ENCODE measurements at regions not wholly inside any gene's neighbourhood (a gene's known extent, or its start where the extent isn't known, plus 50 kb on each side); places are given as distances from the start of the nearest gene placed in this dataset.

- Histone ChIP-seq H3K4me3 (no peak overlapping the region), H3K27ac (no peak overlapping the region)
- TF ChIP-seq CTCF (IDR thresholded peaks at IDR 0.05) = no peak
- no peak for DNase-seq (ENCODE audit: low spot score)
Observed at GRCh38 chr2:48104418-48104817, 198.1 kb upstream of the FBXO11 start.

DNA sequence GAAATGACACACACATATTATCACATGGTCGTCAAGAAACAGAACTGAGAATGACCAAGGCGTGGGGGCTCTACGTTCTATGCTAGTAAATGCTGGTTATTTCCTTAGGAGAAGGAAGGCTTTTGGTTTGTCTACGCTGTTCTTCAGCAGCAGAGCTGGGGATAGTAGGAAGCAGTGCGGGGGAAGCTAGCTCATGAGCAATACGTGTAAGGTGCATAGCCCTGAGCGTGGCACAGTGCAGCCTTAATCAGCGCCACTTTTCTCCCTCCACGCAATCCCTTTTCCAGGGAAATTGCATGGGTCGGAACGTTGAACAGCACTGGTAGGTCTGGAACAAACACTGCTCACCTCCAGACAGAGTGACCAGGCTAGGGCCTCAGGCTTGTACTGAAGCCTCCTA, 199.6 kb upstream of the FBXO11 start:
- no peak for DNase-seq (ENCODE audit: low spot score)
- no peak for TF ChIP-seq CTCF (IDR thresholded peaks at IDR 0.05)
- Histone ChIP-seq H3K27ac (peak overlapping the region in 1 of 2 donors; percentile 65), H3K4me3 (peak overlapping the region; percentile 56)

DNA sequence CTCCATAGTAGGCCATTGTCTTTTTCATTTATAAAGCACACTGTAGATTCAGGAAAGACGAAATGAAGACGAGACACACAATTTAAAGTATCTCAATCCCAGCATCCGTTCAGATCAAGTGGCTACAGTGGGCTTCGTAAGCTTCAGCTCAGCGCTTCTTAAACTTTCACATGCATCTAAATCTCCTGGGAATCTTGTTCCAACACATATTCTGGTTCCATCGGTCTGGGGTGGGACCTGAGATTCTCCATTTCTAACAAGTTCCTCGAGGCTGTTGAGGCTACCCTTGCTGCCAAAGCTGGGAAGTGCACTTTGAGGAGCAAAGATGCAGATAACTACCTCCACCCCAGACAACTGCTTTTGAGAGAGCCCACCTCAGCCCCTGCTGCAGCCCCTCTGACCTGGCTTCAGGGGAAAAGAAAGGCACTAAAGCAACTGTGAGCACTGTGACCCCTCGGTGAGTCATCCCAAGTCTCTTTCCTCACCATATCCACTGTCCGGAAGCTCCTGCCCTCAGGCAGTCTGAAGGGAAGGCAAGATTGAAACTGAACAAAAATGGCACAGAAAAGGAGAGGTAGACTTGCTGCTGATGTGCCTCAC, 201.1 kb upstream of the FBXO11 start:
- no peak for DNase-seq (ENCODE audit: low spot score)
- H3K4me3 ChIP-seq = no peak overlapping the region
- peak overlapping the region in 1 of 2 donors; percentile 65 for H3K27ac ChIP-seq
- no peak for TF ChIP-seq CTCF (IDR thresholded peaks at IDR 0.05)

DNA sequence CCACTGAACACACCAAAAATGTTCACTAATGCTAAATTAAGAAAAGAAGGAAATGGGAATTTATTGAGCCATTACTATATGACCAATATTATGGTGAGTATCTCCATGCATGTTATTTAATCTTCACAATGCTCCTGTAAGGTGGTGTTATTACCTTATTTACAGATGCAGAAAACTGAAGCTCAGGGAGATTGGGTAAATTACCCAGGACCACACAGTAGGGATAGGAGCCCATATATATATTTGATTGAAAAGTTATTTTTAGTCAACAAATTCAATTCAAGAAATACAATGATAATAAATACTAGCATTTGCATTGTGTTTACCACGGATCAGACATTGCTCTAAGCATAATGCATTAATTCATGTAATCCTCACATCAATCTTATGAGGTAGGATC, 202.2 kb upstream of the FBXO11 start:
- TF ChIP-seq CTCF (IDR thresholded peaks at IDR 0.05) = no peak
- H3K27ac ChIP-seq = no peak overlapping the region
- H3K4me3 ChIP-seq = no peak overlapping the region
- DNase-seq (ENCODE audit: low spot score) = no peak

DNA sequence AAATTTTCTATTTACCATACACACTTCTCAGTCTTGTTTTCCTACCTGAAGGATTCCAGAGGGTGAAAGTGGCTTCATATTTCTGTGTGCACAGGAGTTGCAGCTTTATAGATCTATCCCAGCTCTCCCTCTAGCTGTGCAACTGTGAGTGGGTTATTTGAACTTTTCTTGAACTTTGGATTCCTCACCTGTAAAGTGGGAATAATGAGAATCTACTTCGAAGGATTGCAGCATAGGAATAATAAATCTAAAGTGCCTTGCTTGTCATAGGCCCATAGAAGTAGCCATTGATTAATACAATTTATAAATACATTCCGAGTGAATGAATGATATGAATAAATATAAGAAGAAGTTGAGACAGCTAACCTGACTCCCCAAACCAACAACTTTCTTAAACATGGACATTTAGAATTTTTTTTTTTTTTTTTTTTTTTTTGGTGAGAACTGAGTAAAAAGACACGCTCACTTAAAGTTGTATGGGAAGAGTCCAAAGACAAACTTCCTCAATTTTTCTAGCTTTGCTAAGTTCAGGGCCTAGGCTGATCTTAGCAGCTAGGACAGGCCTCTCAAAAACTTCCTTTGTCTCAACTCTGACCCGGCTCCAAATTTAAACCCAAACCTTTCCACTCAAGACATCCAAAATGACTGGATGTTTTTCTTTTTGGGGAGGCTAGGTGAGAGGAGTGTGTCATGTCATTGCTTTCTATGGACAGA, 203.3 kb upstream of the FBXO11 start:
- no peak for DNase-seq (ENCODE audit: low spot score)
- no peak for TF ChIP-seq CTCF (IDR thresholded peaks at IDR 0.05)
- no peak overlapping the region for H3K4me3 ChIP-seq
- H3K27ac ChIP-seq = no peak overlapping the region

GRCh38 chr2:48110492-48110891, 204.0 kb upstream of the FOXN2 start:
- TF ChIP-seq CTCF (IDR thresholded peaks at IDR 0.05) = no peak
- no peak overlapping the region for H3K4me3 ChIP-seq
- peak overlapping the region in 1 of 2 donors; percentile 53 for H3K27ac ChIP-seq
- DNase-seq (ENCODE audit: low spot score) = no peak

Data from coronary artery (tissue), 2 donors.